ENCODE measurements at regions not wholly inside any gene's neighbourhood (a gene's known extent, or its start where the extent isn't known, plus 50 kb on each side); places are given as distances from the start of the nearest gene placed in this dataset.
"Not testable (repeated sequence)": the region's sequence is repeated elsewhere in the genome, so short reads cannot be mapped to it uniquely, and the experiment has no call there.

GRCh38 chr3:137820366-137820765, 56.3 kb downstream of the SOX14 start:
- no peak for DNase-seq

GRCh38 chr3:137835096-137835495, 71.0 kb downstream of the SOX14 start:
- DNase-seq, result peak; percentile 36

GRCh38 chr3:137845194-137845593, 81.1 kb downstream of the SOX14 start:
- no peak for DNase-seq

- no peak for DNase-seq
These were observed 81.6 kb downstream of the SOX14 start for GRCh38 chr3:137845666-137846065.

- no peak for DNase-seq
These were observed 88.3 kb downstream of the SOX14 start for GRCh38 chr3:137852391-137852830.

GRCh38 chr3:137854533-137855261, 90.6 kb downstream of the SOX14 start:
- no peak for DNase-seq

- no peak for DNase-seq
These were observed 101.9 kb downstream of the SOX14 start for GRCh38 chr3:137866001-137866400.

GRCh38 chr3:137866933-137867332, 102.8 kb downstream of the SOX14 start:
- no peak for DNase-seq

GRCh38 chr3:137867611-137868010, 103.5 kb downstream of the SOX14 start:
- no peak for DNase-seq

GRCh38 chr3:137869022-137869421, 104.9 kb downstream of the SOX14 start:
- DNase-seq, result no peak

GRCh38 chr3:137872589-137872988, 108.5 kb downstream of the SOX14 start:
- DNase-seq, result not testable (repeated sequence)

- DNase-seq, result not testable (repeated sequence)
These were observed 113.1 kb upstream of the CLDN18 start for GRCh38 chr3:137896842-137897241.

GRCh38 chr3:137906985-137907649, 102.8 kb upstream of the CLDN18 start:
- DNase-seq, result no peak

- no peak for DNase-seq
These were observed 85.3 kb upstream of the CLDN18 start for GRCh38 chr3:137924628-137925027.

GRCh38 chr3:137925080-137925479, 84.9 kb upstream of the CLDN18 start:
- DNase-seq, result no peak

- no peak for DNase-seq
These were observed 83.0 kb upstream of the CLDN18 start for GRCh38 chr3:137926991-137927390.

GRCh38 chr3:137930976-137931375, 79.0 kb upstream of the CLDN18 start:
- no peak for DNase-seq

GRCh38 chr3:137938876-137939275, 71.1 kb upstream of the CLDN18 start:
- no peak for DNase-seq

GRCh38 chr3:137944593-137944992, 65.4 kb upstream of the CLDN18 start:
- no peak for DNase-seq

GRCh38 chr3:137946356-137946973, 63.5 kb upstream of the CLDN18 start:
- DNase-seq, result peak; percentile 59

- no peak for DNase-seq
These were observed 62.8 kb upstream of the CLDN18 start for GRCh38 chr3:137947117-137947516.

GRCh38 chr3:137948400-137949072, 61.4 kb upstream of the CLDN18 start:
- no peak for DNase-seq

- DNase-seq, result no peak
These were observed 51.3 kb upstream of the CLDN18 start for GRCh38 chr3:137958636-137959035.
